GM18858 (cell line): ENCODE measurements at regions not wholly inside any gene's neighbourhood (a gene's known extent, or its start where the extent isn't known, plus 50 kb on each side); places are given as distances from the start of the nearest gene placed in this dataset.
"Not testable (repeated sequence)": the region's sequence is repeated elsewhere in the genome, so short reads cannot be mapped to it uniquely, and the experiment has no call there.

Experiments used
- ATAC-seq: cut with Tn5 transposase; IDR thresholded peaks from one replicate; pipeline ENCODE4 v1.9.1; 2021; ENCODE audit not compliant: unreplicated experiment

GRCh38 chr4:134539729-134540231, 338.2 kb upstream of the PABPC4L start:
- ATAC-seq = no peak

- no peak for ATAC-seq
Measured at GRCh38 chr4:134537701-134538100, 336.1 kb upstream of the PABPC4L start.

GRCh38 chr4:134533068-134533467, 331.5 kb upstream of the PABPC4L start:
- ATAC-seq = peak; percentile 66

GRCh38 chr4:134531013-134531412, 329.4 kb upstream of the PABPC4L start:
- ATAC-seq = no peak

GRCh38 chr4:134529629-134530028, 328.0 kb upstream of the PABPC4L start:
- no peak for ATAC-seq

GRCh38 chr4:134518574-134519217, 317.1 kb upstream of the PABPC4L start:
- ATAC-seq = no peak

- ATAC-seq = no peak
Measured at GRCh38 chr4:134510544-134510943, 309.0 kb upstream of the PABPC4L start.

- ATAC-seq = no peak
Measured at GRCh38 chr4:134505511-134505910, 303.9 kb upstream of the PABPC4L start.

- ATAC-seq = no peak
Measured at GRCh38 chr4:134501973-134502643, 300.5 kb upstream of the PABPC4L start.

- not testable (repeated sequence) for ATAC-seq
Measured at GRCh38 chr4:134501488-134501887, 299.9 kb upstream of the PABPC4L start.

- ATAC-seq = no peak
Measured at GRCh38 chr4:134499074-134499473, 297.5 kb upstream of the PABPC4L start.

GRCh38 chr4:134490863-134491262, 289.3 kb upstream of the PABPC4L start:
- ATAC-seq = no peak

- ATAC-seq = not testable (repeated sequence)
Measured at GRCh38 chr4:134483514-134483913, 281.9 kb upstream of the PABPC4L start.

GRCh38 chr4:134471569-134471968, 270.0 kb upstream of the PABPC4L start:
- no peak for ATAC-seq

- ATAC-seq = no peak
Measured at GRCh38 chr4:134470544-134470943, 269.0 kb upstream of the PABPC4L start.

GRCh38 chr4:134465417-134465816, 263.8 kb upstream of the PABPC4L start:
- ATAC-seq = no peak

GRCh38 chr4:134463771-134464170, 262.2 kb upstream of the PABPC4L start:
- no peak for ATAC-seq

GRCh38 chr4:134426821-134427220, 225.2 kb upstream of the PABPC4L start:
- no peak for ATAC-seq

- no peak for ATAC-seq
Measured at GRCh38 chr4:134425756-134426155, 224.2 kb upstream of the PABPC4L start.

- no peak for ATAC-seq
Measured at GRCh38 chr4:134422776-134423175, 221.2 kb upstream of the PABPC4L start.

- no peak for ATAC-seq
Measured at GRCh38 chr4:134421734-134422133, 220.1 kb upstream of the PABPC4L start.

GRCh38 chr4:134408897-134409296, 207.3 kb upstream of the PABPC4L start:
- no peak for ATAC-seq

- ATAC-seq = no peak
Measured at GRCh38 chr4:134401798-134402197, 200.2 kb upstream of the PABPC4L start.
